H1 (cell line): ENCODE measurements at regions not wholly inside any gene's neighbourhood (a gene's known extent, or its start where the extent isn't known, plus 50 kb on each side); places are given as distances from the start of the nearest gene placed in this dataset.

Experiments used
- CTCF ChIA-PET: fragments of 300-600 bp; sonication (Branson Sonifier 250); formaldehyde crosslinking; loops from one replicate; lab custom pipeline; 2021; ENCODE audit not compliant: partially characterized antibody; lab: Charles Lee
- POLR2A ChIA-PET: fragments of 300-600 bp; sonication (Branson Sonifier 250); formaldehyde crosslinking; loops from one replicate; lab custom pipeline; 2021; ENCODE audit warnings: inconsistent platforms; ENCODE audit not compliant: partially characterized antibody; lab: Charles Lee
- DNase-seq, 2 experiments: peaks; one replicate each; pipeline versions ENCODE4 v3.0.0 to v3.0.0-alpha.2; 2010 to 2022; ENCODE audit warnings: low spot score in 2 of 2, low read depth in 1 of 2, mixed read lengths in 1 of 2
- FAIRE-seq: peaks from 2 replicates; lab custom pipeline; 2011; peaks lifted over from hg19 to GRCh38; lab: Jason Lieb, UNC
- H2AFZ ChIP-seq: 2 replicates; pipeline ENCODE4 v1.8.1; 2012; ENCODE audit warnings: low read length, inconsistent platforms
- H2AK5ac ChIP-seq: 2 replicates; pipeline ENCODE4 v1.6.1; 2013; ENCODE audit warnings: low read depth, low read length
- H2BK120ac ChIP-seq: replicated peaks from 2 replicates; pipeline ENCODE3; 2013; ENCODE audit warnings: low read depth, low read length, inconsistent platforms
- H2BK12ac ChIP-seq: 2 replicates; pipeline ENCODE4 v1.6.1; 2013; ENCODE audit warnings: low read depth, low read length
- H2BK15ac ChIP-seq: 2 replicates; pipeline ENCODE4 v1.6.1; 2013; ENCODE audit warnings: low read length
- H2BK20ac ChIP-seq: 2 replicates; pipeline ENCODE4 v1.6.1; 2013; ENCODE audit warnings: low read length
- H2BK5ac ChIP-seq: 2 replicates; pipeline ENCODE4 v1.6.1; 2013; ENCODE audit warnings: low read depth, low read length
- H3K14ac ChIP-seq: 2 replicates; pipeline ENCODE4 v1.6.1; 2013; ENCODE audit warnings: inconsistent platforms; ENCODE audit not compliant: insufficient read length
- H3K18ac ChIP-seq: 2 replicates; pipeline ENCODE4 v1.6.1; 2013; ENCODE audit warnings: low read length; ENCODE audit errors: extremely low read depth
- H3K23ac ChIP-seq: 2 replicates; pipeline ENCODE4 v1.6.1; 2013; ENCODE audit warnings: inconsistent platforms; ENCODE audit not compliant: insufficient read length
- H3K23me2 ChIP-seq: 2 replicates; pipeline ENCODE4 v1.6.1; 2013; ENCODE audit warnings: low read depth, low read length
- H3K27ac ChIP-seq: 2 replicates; pipeline ENCODE4 v1.6.1; 2011; ENCODE audit warnings: low read depth, low read length, inconsistent platforms
- H3K27me3 ChIP-seq, 4 experiments: replicated peaks in 1 of 4; 1 replicate in 1 of 4; 2 replicates in 3 of 4; pipeline versions ENCODE4 v1.6.1 to v1.8.1; 2011 to 2013; ENCODE audit warnings: low read length in 3 of 4, mild to moderate bottlenecking in 3 of 4, inconsistent platforms in 2 of 4, mixed read lengths in 2 of 4, moderate library complexity in 1 of 4; ENCODE audit not compliant: control insufficient read depth in 3 of 4, insufficient read depth in 3 of 4; ENCODE audit errors: extremely low read depth in 1 of 4
- H3K36me3 ChIP-seq, 4 experiments: 2 replicates each; pipeline versions ENCODE4 v1.6.1 to v1.8.1; 2011 to 2013; ENCODE audit warnings: mild to moderate bottlenecking in 4 of 4, low read length in 3 of 4, moderate library complexity in 2 of 4, control low read depth in 1 of 4, inconsistent platforms in 1 of 4; ENCODE audit not compliant: insufficient read depth in 4 of 4, control insufficient read depth in 2 of 4
- H3K4ac ChIP-seq: replicated peaks from 2 replicates; pipeline ENCODE3; 2013; ENCODE audit warnings: low read length, low read depth, mixed read lengths, inconsistent platforms; ENCODE audit not compliant: insufficient read length
- H3K4me1 ChIP-seq, 4 experiments: replicated peaks in 1 of 4; 1 replicate in 1 of 4; 2 replicates in 3 of 4; pipeline versions ENCODE4 v1.6.1 to v1.8.1; 2011 to 2013; ENCODE audit warnings: low read length in 3 of 4, inconsistent platforms in 2 of 4, mixed read lengths in 1 of 4; ENCODE audit not compliant: insufficient read depth in 4 of 4, control insufficient read depth in 3 of 4
- H3K4me2 ChIP-seq, 2 experiments: 2 replicates each; pipeline versions ENCODE4 v1.6.1 to v1.8.1; 2011 to 2013; ENCODE audit warnings: low read depth in 2 of 2, low read length in 2 of 2, control low read depth in 1 of 2, inconsistent platforms in 1 of 2, mild to moderate bottlenecking in 1 of 2; ENCODE audit not compliant: insufficient read depth in 1 of 2
- H3K4me3 ChIP-seq, 4 experiments: fragments of 200-600, 300-600 bp in 1 of 4; sonication (generic), shearing (Covaris generic), sonication (Bioruptor Twin) in 1 of 4; 2 replicates each; pipeline versions ENCODE4 v1.5.1 to v1.8.1; 2011 to 2016; ENCODE audit warnings: low read length in 4 of 4, low read depth in 3 of 4, control low read depth in 2 of 4, inconsistent platforms in 2 of 4, mild to moderate bottlenecking in 2 of 4, mixed read lengths in 1 of 4, moderate library complexity in 1 of 4; ENCODE audit not compliant: insufficient read depth in 2 of 4; ENCODE audit errors: extremely low read depth in 1 of 4
- H3K56ac ChIP-seq: replicated peaks from 2 replicates; pipeline ENCODE3; 2013; ENCODE audit warnings: low read depth, mild to moderate bottlenecking, mixed read lengths, low read length, inconsistent platforms; ENCODE audit not compliant: insufficient read length
- H3K79me1 ChIP-seq: 2 replicates; pipeline ENCODE4 v1.6.1; 2013; ENCODE audit warnings: low read depth, low read length, control low read depth
- H3K79me2 ChIP-seq, 2 experiments: 2 replicates each; pipeline versions ENCODE4 v1.6.1 to v1.8.1; 2012 to 2013; ENCODE audit warnings: low read length in 2 of 2, mild to moderate bottlenecking in 2 of 2, inconsistent platforms in 1 of 2; ENCODE audit not compliant: insufficient read depth in 2 of 2, control insufficient read depth in 1 of 2
- H3K9ac ChIP-seq, 4 experiments: replicated peaks in 1 of 4; 1 replicate in 1 of 4; 2 replicates in 3 of 4; pipeline versions ENCODE4 v1.6.1 to v1.8.1; 2011 to 2013; ENCODE audit warnings: low read depth in 3 of 4, low read length in 3 of 4, control low read depth in 2 of 4, mild to moderate bottlenecking in 2 of 4, moderate library complexity in 2 of 4, inconsistent platforms in 1 of 4; ENCODE audit errors: extremely low read depth in 1 of 4
- H3K9me3 ChIP-seq, 2 experiments: 2 replicates each; pipeline versions ENCODE4 v1.6.1 to v1.8.1; 2012 to 2013; ENCODE audit warnings: mild to moderate bottlenecking in 2 of 2, moderate library complexity in 2 of 2, control low read depth in 1 of 2, inconsistent platforms in 1 of 2, low read depth in 1 of 2, low read length in 1 of 2, mixed read lengths in 1 of 2; ENCODE audit not compliant: insufficient read depth in 2 of 2
- H4K20me1 ChIP-seq, 2 experiments: replicated peaks in 1 of 2; 2 replicates each; pipeline versions ENCODE3 to v1.8.1; 2011 to 2013; ENCODE audit warnings: inconsistent platforms in 2 of 2, low read length in 2 of 2, mild to moderate bottlenecking in 1 of 2; ENCODE audit not compliant: insufficient read depth in 2 of 2, control insufficient read depth in 1 of 2
- H4K5ac ChIP-seq: 2 replicates; pipeline ENCODE4 v1.6.1; 2013; ENCODE audit warnings: low read length, low read depth, mixed read lengths, inconsistent platforms; ENCODE audit not compliant: insufficient read length
- H4K8ac ChIP-seq: 2 replicates; pipeline ENCODE4 v1.8.0; 2013; ENCODE audit warnings: mild to moderate bottlenecking, moderate library complexity, low read length, inconsistent platforms; ENCODE audit not compliant: insufficient read depth; ENCODE audit errors: extremely low read depth
- H4K91ac ChIP-seq: replicated peaks from 2 replicates; pipeline ENCODE3; 2013; ENCODE audit warnings: low read length, mixed read lengths, inconsistent platforms; ENCODE audit not compliant: insufficient read length
- BCL11A ChIP-seq, 2 experiments: IDR thresholded peaks; one replicate each; pipeline ENCODE4 v1.6.1; 2011; ENCODE audit warnings: low read depth in 2 of 2, low read length in 2 of 2, mild to moderate bottlenecking in 2 of 2
- CBX8 ChIP-seq: fragments of 300-800, 300-1000 bp; sonication (generic); IDR thresholded peaks from 2 replicates; pipeline ENCODE4 v1.7.1; 2016; ENCODE audit warnings: low read depth, low read length, borderline replicate concordance
- HDAC2 ChIP-seq, 2 experiments: fragments of 300-600 bp in 1 of 2; sonication (generic) in 1 of 2; IDR thresholded peaks; 2 replicates each; pipeline ENCODE4 v1.6.1; 2011 to 2012; ENCODE audit warnings: low read depth in 2 of 2, low read length in 2 of 2, mild to moderate bottlenecking in 2 of 2, moderate library complexity in 2 of 2, borderline replicate concordance in 1 of 2, inconsistent platforms in 1 of 2
- SIN3A ChIP-seq, 2 experiments: IDR thresholded peaks in 1 of 2; conservative IDR thresholded peaks in 1 of 2; 2 replicates each; pipeline ENCODE4 v1.6.1; 2011 to 2012; ENCODE audit warnings: low read length in 2 of 2, improper control_type of control experiment in 1 of 2, low read depth in 1 of 2, mild to moderate bottlenecking in 1 of 2
- WGBS, 2 experiments: shearing (Covaris generic) in 1 of 2; methylation state at CpG; one replicate each; pipeline versions ENCODE4 v1.1.6 to v1.1.7; 2013 to 2015; ENCODE audit warnings: low lambda C conversion rate in 2 of 2, mixed read lengths in 2 of 2, inconsistent platforms in 1 of 2, low coverage in 1 of 2, missing lambda C conversion rate in 1 of 2; ENCODE audit not compliant: insufficient replicate concordance in 2 of 2, insufficient coverage in 1 of 2, insufficient read length in 1 of 2; ENCODE audit errors: extremely low coverage in 1 of 2, missing lambda C conversion rate in 1 of 2; 5-methylcytosine and 5-hydroxymethylcytosine counted together

DNA sequence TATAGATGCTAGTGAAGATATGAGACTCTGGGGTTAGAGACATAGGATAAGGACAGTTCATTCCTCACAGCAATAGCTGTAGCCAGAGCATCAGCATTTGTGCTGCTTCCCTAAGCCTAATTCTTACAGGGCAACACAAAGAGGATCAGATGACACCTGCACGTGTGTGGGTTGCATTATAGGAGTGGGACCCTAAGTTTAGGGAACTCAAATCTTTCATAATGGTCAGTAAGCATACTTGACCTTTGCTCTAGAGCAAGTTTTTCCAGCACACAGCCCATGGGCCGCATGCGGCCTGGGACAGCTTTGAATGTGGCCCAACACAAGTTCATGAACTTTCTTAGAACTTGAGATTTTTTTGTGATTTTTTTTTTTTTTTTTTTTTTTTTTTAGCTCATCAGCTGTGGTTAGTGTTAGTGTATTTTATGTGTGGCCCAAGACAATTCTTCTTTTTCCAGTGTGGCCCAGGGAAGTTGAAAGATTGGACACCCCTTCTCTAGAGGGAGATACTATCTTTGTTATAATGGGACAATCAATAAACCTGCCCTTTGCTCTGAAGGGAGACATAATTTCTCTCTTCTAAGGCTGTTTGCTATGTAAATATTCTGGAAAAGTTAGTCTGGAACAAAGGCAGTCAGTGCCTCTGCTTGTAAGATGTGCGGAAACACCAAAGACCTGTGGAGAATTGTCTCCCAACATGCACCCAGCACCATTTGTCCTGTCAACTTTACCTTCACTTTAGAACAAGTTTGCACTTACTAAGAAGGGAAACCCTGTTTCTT lies 650.2 kb downstream of the ZNF674 start:
- no peak overlapping the region for H3K23ac ChIP-seq
- no peak for FAIRE-seq
- WGBS, 2 experiments = 87% methylated on average over 4 of the region's 4 CpGs; no CpG with 5 or more reads in 1 of the 2 experiments
- H4K91ac ChIP-seq = no peak overlapping the region
- no peak overlapping the region for H2BK15ac ChIP-seq
- H3K18ac ChIP-seq = no peak overlapping the region
- H3K9me3 ChIP-seq = no peaks in the 10 kb centered on the region
- no peak overlapping the region for H2BK12ac ChIP-seq
- H3K23me2 ChIP-seq = no peaks in the 10 kb centered on the region
- no peaks in the 10 kb centered on the region for H3K79me1 ChIP-seq
- H3K79me2 ChIP-seq = no peaks in the 10 kb centered on the region
- no peaks in the 10 kb centered on the region for H3K27me3 ChIP-seq
- H3K4me2 ChIP-seq = no peak overlapping the region
- no peak overlapping the region for H2BK20ac ChIP-seq
- no peak overlapping the region for H3K4ac ChIP-seq
- TF ChIP-seq BCL11A (IDR thresholded peaks at IDR 0.05; ENCODE audit: low read depth in 2 of 2, low read length in 2 of 2) = no peak
- no peak for TF ChIP-seq CBX8
- no peak for TF ChIP-seq SIN3A (conservative IDR thresholded peaks at IDR 0.05 in 1 of 2, IDR thresholded peaks at IDR 0.05 in 1 of 2; ENCODE audit: low read depth in 1 of 2, low read length in 2 of 2)
- no peak for TF ChIP-seq HDAC2 (IDR thresholded peaks at IDR 0.05; ENCODE audit: borderline replicate concordance in 1 of 2, low read depth in 2 of 2, low read length in 2 of 2)
- no peak overlapping the region for H3K9ac ChIP-seq
- no peak overlapping the region for H3K4me3 ChIP-seq
- no peak overlapping the region for H2AK5ac ChIP-seq
- ChIA-PET CTCF (no interaction called here), POLR2A (no interaction called here)
- H2BK120ac ChIP-seq = no peak overlapping the region
- DNase-seq = no peak
- no peaks in the 10 kb centered on the region for H3K4me1 ChIP-seq
- H3K56ac ChIP-seq = no peak overlapping the region
- no peak overlapping the region for H3K27ac ChIP-seq
- H3K36me3 ChIP-seq = no peaks in the 10 kb centered on the region
- H2BK5ac ChIP-seq = no peak overlapping the region
- no peak overlapping the region for H4K8ac ChIP-seq
- H4K20me1 ChIP-seq = no peaks in the 10 kb centered on the region
- no peak overlapping the region for H3K14ac ChIP-seq
- H2AFZ ChIP-seq = no peak overlapping the region
- no peak overlapping the region for H4K5ac ChIP-seq
